ENCODE measurements at regions not wholly inside any gene's neighbourhood (a gene's known extent, or its start where the extent isn't known, plus 50 kb on each side); places are given as distances from the start of the nearest gene placed in this dataset.

DNA sequence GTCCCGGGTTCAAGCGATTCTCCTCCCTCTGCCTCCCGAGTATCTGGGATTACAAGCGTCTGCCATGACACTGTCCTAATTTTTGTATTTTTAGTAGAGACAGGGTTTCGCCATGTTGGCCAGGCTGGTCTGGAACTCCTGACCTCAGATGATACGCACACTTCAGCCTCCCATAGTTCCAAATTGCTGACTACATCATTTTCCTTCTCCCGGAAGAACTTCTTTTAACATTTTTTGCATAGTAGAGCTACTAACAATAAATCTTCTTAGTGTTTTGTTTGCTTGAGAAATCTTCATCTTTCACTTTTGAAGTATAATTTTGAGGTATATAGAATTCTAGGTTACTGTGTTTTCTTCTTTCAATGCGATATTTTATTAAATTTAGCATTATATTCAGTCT, 1415.1 kb upstream of the RAG2 start:
- no peak overlapping the region for H3K4me3 Mint-ChIP-seq
- ChIA-PET CTCF (no interaction called here), POLR2A (no interaction called here)
- ATAC-seq (no peak), DNase-seq (no peak)
- no peak for TF ChIP-seq CTCF (IDR thresholded peaks at IDR 0.05)
- H3K27me3 Mint-ChIP-seq = no peaks in the 10 kb centered on the region
- no peaks in the 10 kb centered on the region for H3K4me1 Mint-ChIP-seq (ENCODE audit: low read depth)
- no peak overlapping the region for H3K27ac Mint-ChIP-seq
- no peaks in the 10 kb centered on the region for H3K9me3 Mint-ChIP-seq
- intact Hi-C loops (cut with micrococcal nuclease) = no loop called here
- H3K36me3 Mint-ChIP-seq (ENCODE audit: low read depth) = no peaks in the 10 kb centered on the region

GRCh38 chr11:38011496-38011895, 1413.5 kb upstream of the RAG2 start:
- DNase-seq (no peak), ATAC-seq (no peak)
- no peaks in the 10 kb centered on the region for H3K4me1 Mint-ChIP-seq (ENCODE audit: low read depth)
- no peaks in the 10 kb centered on the region for H3K36me3 Mint-ChIP-seq (ENCODE audit: low read depth)
- H3K27ac Mint-ChIP-seq = no peak overlapping the region
- intact Hi-C loops (cut with micrococcal nuclease) = no loop called here
- no peaks in the 10 kb centered on the region for H3K27me3 Mint-ChIP-seq
- no peaks in the 10 kb centered on the region for H3K9me3 Mint-ChIP-seq
- no peak overlapping the region for H3K4me3 Mint-ChIP-seq
- no peak for TF ChIP-seq CTCF (IDR thresholded peaks at IDR 0.05)
- POLR2A ChIA-PET = no interaction called here
- CTCF ChIA-PET = no interaction called here

DNA sequence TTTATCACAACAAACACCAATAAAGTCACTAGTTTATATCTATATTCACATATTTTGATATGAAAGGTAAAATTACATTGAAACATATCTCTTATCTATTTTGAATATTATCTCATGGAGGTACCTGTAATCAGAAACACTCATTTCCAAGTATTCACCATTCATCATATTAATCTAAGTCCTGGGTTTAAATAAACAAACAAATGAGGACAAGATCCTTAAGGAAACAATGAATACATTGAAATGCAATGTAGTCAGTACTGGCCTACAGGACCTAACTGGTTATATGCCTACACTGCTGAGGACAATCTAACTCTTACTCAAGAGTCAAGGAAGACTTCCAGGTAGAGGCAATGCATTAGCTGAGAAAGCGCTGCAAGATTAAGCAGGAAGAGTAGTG, 1411.9 kb upstream of the RAG2 start:
- H3K4me1 Mint-ChIP-seq (ENCODE audit: low read depth) = no peaks in the 10 kb centered on the region
- ATAC-seq (no peak), DNase-seq (no peak)
- no peak for TF ChIP-seq CTCF (IDR thresholded peaks at IDR 0.05)
- no peak overlapping the region for H3K4me3 Mint-ChIP-seq
- no peaks in the 10 kb centered on the region for H3K36me3 Mint-ChIP-seq (ENCODE audit: low read depth)
- H3K27ac Mint-ChIP-seq = no peak overlapping the region
- H3K9me3 Mint-ChIP-seq = peaks cover 2% of the 10 kb centered on the region
- H3K27me3 Mint-ChIP-seq = no peaks in the 10 kb centered on the region
- intact Hi-C loops (cut with micrococcal nuclease) = no loop called here
- ChIA-PET CTCF (no interaction called here), POLR2A (no interaction called here)

DNA sequence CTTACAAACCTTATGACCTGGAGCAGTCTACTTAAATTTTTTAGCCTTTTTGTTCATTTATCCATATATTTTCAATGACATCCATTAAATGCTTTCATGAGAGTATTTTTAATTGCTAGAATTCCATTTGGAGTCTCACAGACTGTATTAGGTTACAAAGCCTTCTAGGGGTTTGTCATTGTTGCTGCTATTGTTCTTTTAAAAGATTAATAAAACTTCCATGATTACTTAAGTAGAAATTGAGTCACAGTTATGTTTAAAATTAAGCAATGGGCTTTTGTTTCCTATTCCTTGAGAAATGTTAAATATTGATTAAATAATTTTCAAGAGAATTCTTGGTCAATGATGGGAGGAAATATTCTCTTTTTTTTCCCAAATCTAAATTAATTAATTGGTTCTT, 1408.4 kb upstream of the RAG2 start:
- no peak overlapping the region for H3K4me3 Mint-ChIP-seq
- H3K27me3 Mint-ChIP-seq = no peaks in the 10 kb centered on the region
- H3K9me3 Mint-ChIP-seq = peaks cover 7% of the 10 kb centered on the region
- ChIA-PET POLR2A (no interaction called here), CTCF (no interaction called here)
- no peaks in the 10 kb centered on the region for H3K36me3 Mint-ChIP-seq (ENCODE audit: low read depth)
- DNase-seq (no peak), ATAC-seq (no peak)
- TF ChIP-seq CTCF (IDR thresholded peaks at IDR 0.05) = no peak
- intact Hi-C loops (cut with micrococcal nuclease) = no loop called here
- H3K27ac Mint-ChIP-seq = no peak overlapping the region
- no peaks in the 10 kb centered on the region for H3K4me1 Mint-ChIP-seq (ENCODE audit: low read depth)

GRCh38 chr11:38005597-38005996, 1407.6 kb upstream of the RAG2 start:
- intact Hi-C loops (cut with micrococcal nuclease) = no loop called here
- no peaks in the 10 kb centered on the region for H3K27me3 Mint-ChIP-seq
- H3K27ac Mint-ChIP-seq = no peak overlapping the region
- DNase-seq (no peak), ATAC-seq (no peak)
- H3K36me3 Mint-ChIP-seq (ENCODE audit: low read depth) = no peaks in the 10 kb centered on the region
- CTCF ChIA-PET = no interaction called here
- TF ChIP-seq CTCF (IDR thresholded peaks at IDR 0.05) = no peak
- POLR2A ChIA-PET = no interaction called here
- no peak overlapping the region for H3K4me3 Mint-ChIP-seq
- H3K4me1 Mint-ChIP-seq (ENCODE audit: low read depth) = no peaks in the 10 kb centered on the region
- peaks cover 7% of the 10 kb centered on the region for H3K9me3 Mint-ChIP-seq

Data from activated CD8-positive, alpha-beta T cell treated with anti-CD3 and anti-CD28 coated beads for 36 hours (primary cell).